ENCODE measurements at regions not wholly inside any gene's neighbourhood (a gene's known extent, or its start where the extent isn't known, plus 50 kb on each side); places are given as distances from the start of the nearest gene placed in this dataset.

GRCh38 chr2:176856683-176857082 is 355.9 kb upstream of the HNRNPA3 start:
- ATAC-seq (no peak), DNase-seq (ENCODE audit: low read depth, low spot score) (no peak)
- in situ Hi-C loops (cut with HindIII; ENCODE audit: low pct_unique_long_range_greater_than_20kb, low sequenced_read_pairs), result no loop called here
- no peaks in the 10 kb centered on the region for H3K9me3 ChIP-seq (ENCODE audit: control insufficient read depth, insufficient read depth, low read depth, low read length)
- no peaks in the 10 kb centered on the region for H3K36me3 ChIP-seq (ENCODE audit: control insufficient read depth, insufficient read depth, low read length)
- H3K27me3 ChIP-seq (ENCODE audit: control insufficient read depth, insufficient read depth, low read length), result no peaks in the 10 kb centered on the region
- BruUV-seq (replicated peaks), result no TSS peak
- ChIA-PET POLR2A (no interaction called here), CTCF (no interaction called here)
- intact Hi-C loops (cut with micrococcal nuclease; ENCODE audit: unreplicated experiment), result no loop called here
- H3K27ac ChIP-seq (ENCODE audit: low read length), result no peak overlapping the region
- H3K4me3 ChIP-seq (ENCODE audit: low read depth in 2 of 2, low read length in 2 of 2), result no peak overlapping the region
- TF ChIP-seq SIN3A (IDR thresholded peaks at IDR 0.05; ENCODE audit: borderline replicate concordance, insufficient read depth, low read depth, low read length) (no peak), TCF7L2 (IDR thresholded peaks at IDR 0.05; ENCODE audit: low read depth, low read length) (no peak), POLR2AphosphoS5 (IDR thresholded peaks at IDR 0.05; ENCODE audit: low read depth, low read length) (no peak), REST (IDR thresholded peaks at IDR 0.05; ENCODE audit: insufficient read depth in 1 of 2, low read depth in 2 of 2, low read length in 1 of 2) (no peak)
- TF ChIP-seq, protein P1, sequence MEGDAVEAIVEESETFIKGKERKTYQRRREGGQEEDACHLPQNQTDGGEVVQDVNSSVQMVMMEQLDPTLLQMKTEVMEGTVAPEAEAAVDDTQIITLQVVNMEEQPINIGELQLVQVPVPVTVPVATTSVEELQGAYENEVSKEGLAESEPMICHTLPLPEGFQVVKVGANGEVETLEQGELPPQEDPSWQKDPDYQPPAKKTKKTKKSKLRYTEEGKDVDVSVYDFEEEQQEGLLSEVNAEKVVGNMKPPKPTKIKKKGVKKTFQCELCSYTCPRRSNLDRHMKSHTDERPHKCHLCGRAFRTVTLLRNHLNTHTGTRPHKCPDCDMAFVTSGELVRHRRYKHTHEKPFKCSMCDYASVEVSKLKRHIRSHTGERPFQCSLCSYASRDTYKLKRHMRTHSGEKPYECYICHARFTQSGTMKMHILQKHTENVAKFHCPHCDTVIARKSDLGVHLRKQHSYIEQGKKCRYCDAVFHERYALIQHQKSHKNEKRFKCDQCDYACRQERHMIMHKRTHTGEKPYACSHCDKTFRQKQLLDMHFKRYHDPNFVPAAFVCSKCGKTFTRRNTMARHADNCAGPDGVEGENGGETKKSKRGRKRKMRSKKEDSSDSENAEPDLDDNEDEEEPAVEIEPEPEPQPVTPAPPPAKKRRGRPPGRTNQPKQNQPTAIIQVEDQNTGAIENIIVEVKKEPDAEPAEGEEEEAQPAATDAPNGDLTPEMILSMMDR (IDR thresholded peaks at IDR 0.05), result no peak
- H3K4me1 ChIP-seq (ENCODE audit: control insufficient read depth, insufficient read depth, low read length), result no peaks in the 10 kb centered on the region

DNA sequence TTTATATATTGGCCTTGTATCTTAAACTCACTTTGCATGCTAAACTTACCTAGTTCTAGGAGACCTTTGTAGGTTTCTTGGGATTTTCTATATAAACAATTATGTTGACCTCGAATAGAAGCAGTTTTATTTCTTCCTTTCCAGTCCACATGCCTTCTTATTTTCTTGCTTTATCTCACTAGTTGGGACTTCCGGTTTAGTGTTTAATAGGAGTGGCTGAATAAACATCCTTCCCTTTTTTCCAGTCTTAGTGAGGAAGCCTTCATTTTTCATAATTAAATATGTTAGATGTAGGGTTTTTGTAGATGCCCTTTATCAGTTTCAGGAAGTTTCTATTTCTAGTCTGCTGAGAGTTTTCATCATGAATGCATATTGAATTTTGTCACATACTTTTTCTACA is 347.3 kb upstream of the HNRNPA3 start:
- no peak for ATAC-seq
- no peaks in the 10 kb centered on the region for H3K9me3 ChIP-seq (ENCODE audit: control insufficient read depth, insufficient read depth, low read depth, low read length)
- ChIA-PET CTCF (no interaction called here), POLR2A (no interaction called here)
- in situ Hi-C loops (cut with HindIII; ENCODE audit: low pct_unique_long_range_greater_than_20kb, low sequenced_read_pairs), result no loop called here
- H3K36me3 ChIP-seq (ENCODE audit: control insufficient read depth, insufficient read depth, low read length), result no peaks in the 10 kb centered on the region
- intact Hi-C loops (cut with micrococcal nuclease; ENCODE audit: unreplicated experiment), result no loop called here
- no peaks in the 10 kb centered on the region for H3K4me1 ChIP-seq (ENCODE audit: control insufficient read depth, insufficient read depth, low read length)
- no peaks in the 10 kb centered on the region for H3K27me3 ChIP-seq (ENCODE audit: control insufficient read depth, insufficient read depth, low read length)
- H3K4me3 ChIP-seq (ENCODE audit: low read depth in 2 of 2, low read length in 2 of 2), result no peak overlapping the region
- TF ChIP-seq SIN3A (IDR thresholded peaks at IDR 0.05; ENCODE audit: borderline replicate concordance, insufficient read depth, low read depth, low read length) (no peak), POLR2AphosphoS5 (IDR thresholded peaks at IDR 0.05; ENCODE audit: low read depth, low read length) (no peak), TCF7L2 (IDR thresholded peaks at IDR 0.05; ENCODE audit: low read depth, low read length) (no peak), REST (IDR thresholded peaks at IDR 0.05; ENCODE audit: insufficient read depth in 1 of 2, low read depth in 2 of 2, low read length in 1 of 2) (no peak)
- TF ChIP-seq, protein P1 (IDR thresholded peaks at IDR 0.05), result no peak
- no TSS peak for BruUV-seq (replicated peaks)
- DNase-seq (ENCODE audit: low read depth, low spot score), result no peak
- no peak overlapping the region for H3K27ac ChIP-seq (ENCODE audit: low read length)
